ENCODE measurements at regions not wholly inside any gene's neighbourhood (a gene's known extent, or its start where the extent isn't known, plus 50 kb on each side); places are given as distances from the start of the nearest gene placed in this dataset.

- no peak for DNase-seq (ENCODE audit: low read depth)
Measured at GRCh38 chr4:19780871-19781270, 470.8 kb upstream of the SLIT2 start.

- peak; percentile 24 for DNase-seq (ENCODE audit: low read depth)
Measured at GRCh38 chr4:19776929-19777328, 474.8 kb upstream of the SLIT2 start.

DNA sequence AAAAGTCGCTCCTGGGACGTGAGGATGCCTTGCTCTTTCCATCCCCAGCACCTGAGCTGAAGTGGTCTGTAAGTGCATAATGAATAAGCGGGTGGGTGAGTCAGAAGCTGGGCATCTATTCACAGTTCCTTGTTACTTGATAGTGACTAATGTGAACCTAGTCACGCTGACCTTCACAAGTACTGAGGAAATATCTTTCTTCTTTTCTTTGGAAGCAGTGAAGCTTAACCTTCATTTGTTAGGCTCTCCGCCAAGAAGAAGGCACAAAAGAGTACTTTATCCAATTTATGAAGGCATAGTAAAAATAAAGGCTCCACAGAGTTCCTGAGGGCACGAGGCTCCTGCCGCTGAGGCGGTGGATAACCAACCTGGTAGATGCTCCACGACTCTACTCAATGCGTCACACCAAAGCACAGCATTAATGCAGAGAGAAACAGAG, 475.7 kb upstream of the SLIT2 start:
- peak; percentile 88 for DNase-seq (ENCODE audit: low read depth)

DNA sequence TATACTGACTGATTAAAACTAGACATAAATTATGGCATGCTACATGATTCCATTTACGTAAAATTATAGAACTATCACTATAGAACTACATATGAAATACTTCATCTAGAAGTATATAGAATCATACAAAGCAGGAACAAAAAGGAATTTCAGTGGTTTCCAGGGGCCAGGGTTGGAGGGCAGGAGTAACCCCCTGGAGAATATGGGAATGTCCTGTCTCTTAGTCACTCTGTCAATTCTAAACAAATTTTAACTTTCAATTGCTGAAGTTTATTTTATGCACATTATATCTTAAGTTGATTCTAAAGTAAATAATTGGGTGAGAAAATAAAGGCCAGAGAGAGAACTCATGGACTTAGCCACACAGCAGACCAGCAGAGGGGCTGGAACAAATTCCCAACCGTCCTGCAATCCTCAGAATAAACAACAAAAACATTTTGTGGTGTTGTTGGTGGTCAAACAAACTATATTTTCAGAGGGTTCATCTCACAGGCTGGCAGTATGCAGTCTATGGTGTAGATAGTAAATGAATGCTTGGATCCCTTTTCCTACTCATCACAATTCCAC, 476.9 kb upstream of the SLIT2 start:
- DNase-seq (ENCODE audit: low read depth): no peak

DNA sequence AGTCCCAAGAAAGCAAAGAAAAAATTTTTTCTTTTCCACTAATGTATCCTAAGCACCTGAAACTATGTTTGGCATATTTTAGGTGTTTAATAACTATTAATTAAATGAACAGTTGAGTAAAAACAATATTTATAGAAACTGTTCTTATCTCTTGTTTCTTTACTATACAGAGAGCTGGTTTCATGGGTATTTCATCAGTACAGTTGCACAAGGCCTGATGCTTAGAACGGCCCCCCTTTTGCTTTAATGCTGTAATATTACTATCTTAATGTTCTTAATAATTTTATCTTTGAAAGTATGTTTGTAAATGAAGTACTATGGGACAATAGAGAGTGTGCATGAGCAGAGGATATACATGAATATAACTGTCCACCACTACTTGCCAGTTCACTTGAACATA, 479.1 kb upstream of the SLIT2 start:
- no peak for DNase-seq (ENCODE audit: low read depth)

- no peak for DNase-seq (ENCODE audit: low read depth)
Measured at GRCh38 chr4:19756661-19757060, 495.0 kb upstream of the SLIT2 start.

- no peak for DNase-seq (ENCODE audit: low read depth)
Measured at GRCh38 chr4:19752599-19752998, 499.1 kb upstream of the SLIT2 start.

GRCh38 chr4:19748519-19749479, 502.9 kb upstream of the SLIT2 start:
- peak; percentile 44 for DNase-seq (ENCODE audit: low read depth)

- no peak for DNase-seq (ENCODE audit: low read depth)
Measured at GRCh38 chr4:19746377-19746776, 505.3 kb upstream of the SLIT2 start.

GRCh38 chr4:19743115-19743638, 508.5 kb upstream of the SLIT2 start:
- no peak for DNase-seq (ENCODE audit: low read depth)

DNA sequence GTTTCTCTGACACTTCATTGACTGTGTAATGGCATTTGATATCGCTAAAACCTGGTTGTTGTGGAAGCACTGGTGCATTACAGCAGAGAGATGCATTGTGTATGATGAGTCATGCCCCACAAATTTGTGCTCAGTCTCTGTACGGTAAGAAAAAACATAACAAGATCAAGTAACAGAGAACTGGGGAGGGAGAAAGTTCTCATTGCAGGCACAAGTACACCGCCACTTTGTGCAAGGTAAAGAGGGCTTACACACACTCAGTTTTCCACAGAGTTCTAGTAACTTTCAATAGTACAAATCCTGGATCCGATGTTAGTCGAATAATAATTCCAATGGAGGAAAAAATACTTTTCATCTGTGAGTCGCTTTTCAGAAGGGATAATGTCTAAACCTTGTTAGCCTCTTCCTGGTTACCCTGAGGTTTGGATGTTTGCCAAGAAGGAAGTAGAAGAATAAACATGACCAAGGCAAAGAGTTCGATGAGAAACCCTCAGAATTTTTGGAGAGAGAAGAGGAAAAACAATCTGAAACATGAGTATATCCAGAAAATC, 512.5 kb upstream of the SLIT2 start:
- peak; percentile 93 for DNase-seq (ENCODE audit: low read depth)

DNA sequence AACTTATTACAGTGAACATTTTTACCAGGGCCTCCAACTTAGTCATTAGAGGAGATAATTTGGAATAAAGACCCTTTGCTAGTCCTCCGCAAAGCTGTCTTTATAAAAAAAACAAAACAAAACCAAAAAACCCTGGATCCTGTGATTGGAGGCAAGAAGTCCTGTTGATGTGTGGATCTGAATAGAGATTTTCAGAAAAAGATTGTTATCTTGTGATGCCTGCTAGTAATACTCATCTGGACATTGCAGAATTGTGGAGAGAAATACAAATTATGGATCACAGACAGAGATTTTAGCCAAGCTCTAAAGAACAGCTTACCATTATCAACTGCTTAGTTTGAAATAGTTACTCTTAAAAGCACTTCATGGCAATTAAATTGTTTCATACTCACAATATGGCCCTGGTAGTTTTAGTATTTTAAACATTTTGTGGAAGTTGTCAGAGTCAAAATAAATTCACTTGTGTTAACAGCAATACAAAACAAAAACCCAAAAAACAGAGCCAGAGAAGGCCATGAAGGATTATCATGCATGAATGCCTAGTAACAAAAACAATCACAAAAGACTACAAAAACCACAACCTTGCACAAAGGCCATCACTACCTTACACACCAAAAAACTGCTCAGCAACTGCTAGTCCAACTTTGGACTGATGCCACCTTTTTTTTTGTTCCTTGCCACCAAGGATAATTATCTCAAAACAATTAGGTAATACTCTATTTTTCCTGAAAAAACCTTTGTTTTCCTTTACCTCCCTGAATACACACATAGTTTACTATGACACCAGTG, 514.5 kb upstream of the SLIT2 start:
- no peak for DNase-seq (ENCODE audit: low read depth)

DNA sequence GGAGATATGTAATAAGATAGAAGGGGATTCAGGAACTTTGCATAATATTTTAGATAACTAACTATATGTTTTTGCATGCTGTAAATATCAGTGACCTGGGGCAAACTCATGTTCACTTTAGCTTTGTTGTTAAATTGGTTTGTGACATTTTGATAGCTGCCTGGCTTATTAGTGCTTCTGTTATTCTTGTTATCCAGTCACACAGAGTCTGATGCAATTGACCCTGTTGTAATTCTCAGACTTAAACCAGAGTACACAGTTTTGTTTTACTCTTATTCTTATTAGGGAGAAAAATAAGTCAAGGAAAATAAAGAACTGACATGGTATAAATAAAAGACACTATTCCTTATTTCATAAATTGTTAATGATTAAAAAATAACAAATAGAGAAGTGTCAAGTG, 516.7 kb upstream of the SLIT2 start:
- DNase-seq (ENCODE audit: low read depth): no peak

GRCh38 chr4:19729886-19730651, 521.6 kb upstream of the SLIT2 start:
- DNase-seq (ENCODE audit: low read depth): no peak

- no peak for DNase-seq (ENCODE audit: low read depth)
Measured at GRCh38 chr4:19728773-19729172, 522.9 kb upstream of the SLIT2 start.

DNA sequence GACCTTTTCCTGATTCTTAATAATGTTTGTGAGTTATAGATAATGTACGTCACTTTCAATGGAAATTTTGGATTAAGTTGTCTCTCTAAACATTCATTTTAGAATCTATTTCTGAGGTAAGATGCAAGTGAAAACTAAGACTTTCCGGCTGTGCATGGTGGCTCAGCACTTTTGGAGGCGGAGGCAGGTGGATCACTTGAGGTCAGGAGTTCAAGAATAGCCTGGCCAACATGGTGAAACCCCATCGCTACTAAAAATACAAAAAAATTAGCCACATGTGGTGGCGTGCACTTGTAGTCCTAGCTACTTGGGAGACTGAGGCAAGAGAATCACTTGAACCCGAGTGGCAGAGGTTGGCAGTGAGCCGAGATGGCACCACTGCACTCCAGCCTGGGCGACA, 524.6 kb upstream of the SLIT2 start:
- no peak for DNase-seq (ENCODE audit: low read depth)

GRCh38 chr4:19725130-19725529, 526.6 kb upstream of the SLIT2 start:
- DNase-seq (ENCODE audit: low read depth): no peak

GRCh38 chr4:19722404-19722803, 529.3 kb upstream of the SLIT2 start:
- DNase-seq (ENCODE audit: low read depth): no peak

- no peak for DNase-seq (ENCODE audit: low read depth)
Measured at GRCh38 chr4:19721587-19721986, 530.1 kb upstream of the SLIT2 start.

GRCh38 chr4:19720610-19721009, 531.1 kb upstream of the SLIT2 start:
- no peak for DNase-seq (ENCODE audit: low read depth)

DNA sequence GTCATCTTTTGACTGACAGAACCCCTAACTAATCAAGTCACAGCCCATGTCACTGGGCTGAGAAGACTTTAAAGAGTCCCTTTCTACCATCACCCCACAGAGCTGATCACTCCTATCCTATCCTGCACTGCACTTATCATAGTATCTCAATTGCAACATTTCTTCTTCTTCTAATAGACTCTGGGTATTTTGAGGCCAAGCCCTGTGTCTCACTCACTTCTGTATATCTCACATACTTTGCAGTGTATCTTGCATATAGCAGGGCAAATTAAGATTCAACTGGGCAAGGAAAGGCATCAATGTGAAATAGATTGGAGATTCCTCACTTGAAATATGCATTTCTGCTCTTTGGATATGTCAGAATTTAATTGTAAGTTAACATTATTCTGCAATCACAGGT, 531.5 kb upstream of the SLIT2 start:
- DNase-seq (ENCODE audit: low read depth): no peak
